HFFc6 (cell line): ENCODE measurements at regions not wholly inside any gene's neighbourhood (a gene's known extent, or its start where the extent isn't known, plus 50 kb on each side); places are given as distances from the start of the nearest gene placed in this dataset.
A peak's percentile ranks its signal among the peaks of the same experiment; 100 is the strongest.

Experiments used
- DNase-seq: peaks from one replicate; pipeline ENCODE4 v3.0.0-alpha.2; 2018
- H3K27ac Mint-ChIP-seq: 2 replicates; pipeline ENCODE4 v1.8.0; 2020; ENCODE audit warnings: mild to moderate bottlenecking, mixed read lengths
- H3K27me3 Mint-ChIP-seq: 2 replicates; pipeline ENCODE4 v1.8.0; 2021; ENCODE audit warnings: mild to moderate bottlenecking, moderate library complexity, mixed read lengths; ENCODE audit not compliant: insufficient read depth
- H3K36me3 Mint-ChIP-seq: 2 replicates; pipeline ENCODE4 v1.8.0; 2021; ENCODE audit warnings: low read depth, mixed read lengths
- H3K4me1 Mint-ChIP-seq: 2 replicates; pipeline ENCODE4 v1.8.0; 2020; ENCODE audit warnings: low read depth, mixed read lengths
- H3K4me3 Mint-ChIP-seq: 2 replicates; pipeline ENCODE4 v1.8.0; 2020; ENCODE audit warnings: mild to moderate bottlenecking, moderate library complexity, mixed read lengths
- H3K9me3 Mint-ChIP-seq: 2 replicates; pipeline ENCODE4 v1.8.0; 2020; ENCODE audit warnings: mild to moderate bottlenecking, mixed read lengths
- TF ChIP-seq, protein P1 (sequence below): fragments of 200-600 bp; sonication (generic); IDR thresholded peaks from 2 replicates; pipeline ENCODE4 v1.5.0; 2021; ENCODE audit warnings: antibody characterized with exemption, mild to moderate bottlenecking

DNA sequence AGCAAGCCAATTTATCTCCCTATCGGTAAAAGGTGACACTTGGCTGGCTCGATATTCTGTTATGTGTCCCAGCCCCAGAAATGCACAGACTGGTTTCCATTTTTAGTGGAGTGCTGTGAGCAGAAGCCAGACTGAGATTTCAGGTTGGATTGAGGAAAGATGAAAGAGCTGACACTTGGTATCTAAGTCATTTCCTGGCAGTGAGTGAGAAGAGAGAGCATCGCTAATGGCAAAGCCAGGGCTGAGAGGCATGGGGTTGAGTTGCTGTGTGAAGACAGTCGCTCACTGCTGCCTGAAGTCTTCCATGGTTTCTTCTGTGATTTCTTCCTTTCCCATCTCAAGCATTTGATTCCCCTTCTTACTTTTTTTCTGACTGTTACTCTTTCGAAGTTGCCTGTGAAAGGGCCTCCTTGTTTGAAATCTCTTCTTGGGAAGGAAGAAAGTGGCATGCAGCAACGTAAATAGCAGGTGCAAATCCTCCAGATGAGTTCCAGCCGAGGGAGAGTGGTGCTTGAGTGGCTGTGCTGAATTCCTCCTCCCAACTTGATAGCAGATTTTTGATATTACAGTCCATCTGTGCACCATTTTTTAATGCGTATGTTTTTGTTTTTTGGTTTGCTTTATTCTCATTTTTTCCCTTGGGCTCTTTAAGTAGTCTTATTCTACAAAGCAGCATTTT, 109.2 kb upstream of the LIMCH1 start:
- H3K27me3 Mint-ChIP-seq, result peaks cover 17% of the 10 kb centered on the region

DNA sequence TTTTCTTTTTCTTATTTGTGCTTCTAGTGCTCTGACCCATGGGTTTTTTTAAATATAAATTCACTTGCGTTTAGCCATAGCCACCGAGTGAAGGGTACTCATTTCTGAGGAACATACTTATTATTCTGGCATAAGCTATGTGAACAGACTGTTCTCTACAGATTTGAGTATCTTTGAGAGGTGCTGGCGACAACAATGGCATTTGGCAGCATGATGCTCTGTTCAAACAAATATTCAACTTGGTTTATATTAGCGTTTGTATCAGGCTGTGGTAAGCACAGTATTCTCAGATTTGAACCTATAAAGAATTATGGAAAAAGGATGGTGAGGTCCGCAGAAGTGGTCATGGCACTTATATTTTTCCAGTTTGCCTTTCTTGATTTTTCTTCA, 108.7 kb upstream of the LIMCH1 start:
- Mint-ChIP-seq H3K4me1 (peaks cover 90% of the 10 kb centered on the region), H3K27ac (no peak overlapping the region)

More for the DNA sequence above, 109.2 kb upstream of the LIMCH1 start:
- TF ChIP-seq, protein P1, sequence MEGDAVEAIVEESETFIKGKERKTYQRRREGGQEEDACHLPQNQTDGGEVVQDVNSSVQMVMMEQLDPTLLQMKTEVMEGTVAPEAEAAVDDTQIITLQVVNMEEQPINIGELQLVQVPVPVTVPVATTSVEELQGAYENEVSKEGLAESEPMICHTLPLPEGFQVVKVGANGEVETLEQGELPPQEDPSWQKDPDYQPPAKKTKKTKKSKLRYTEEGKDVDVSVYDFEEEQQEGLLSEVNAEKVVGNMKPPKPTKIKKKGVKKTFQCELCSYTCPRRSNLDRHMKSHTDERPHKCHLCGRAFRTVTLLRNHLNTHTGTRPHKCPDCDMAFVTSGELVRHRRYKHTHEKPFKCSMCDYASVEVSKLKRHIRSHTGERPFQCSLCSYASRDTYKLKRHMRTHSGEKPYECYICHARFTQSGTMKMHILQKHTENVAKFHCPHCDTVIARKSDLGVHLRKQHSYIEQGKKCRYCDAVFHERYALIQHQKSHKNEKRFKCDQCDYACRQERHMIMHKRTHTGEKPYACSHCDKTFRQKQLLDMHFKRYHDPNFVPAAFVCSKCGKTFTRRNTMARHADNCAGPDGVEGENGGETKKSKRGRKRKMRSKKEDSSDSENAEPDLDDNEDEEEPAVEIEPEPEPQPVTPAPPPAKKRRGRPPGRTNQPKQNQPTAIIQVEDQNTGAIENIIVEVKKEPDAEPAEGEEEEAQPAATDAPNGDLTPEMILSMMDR, result no peak
- no peaks in the 10 kb centered on the region for H3K9me3 Mint-ChIP-seq
- H3K27ac Mint-ChIP-seq, result peak overlapping the region; percentile 22; the same call in 1 of the 2 replicates
- peaks cover 92% of the 10 kb centered on the region for H3K4me1 Mint-ChIP-seq
- no peak for DNase-seq
- H3K4me3 Mint-ChIP-seq, result peak overlapping the region; percentile 29; the same call in 1 of the 2 replicates
- peaks cover 4% of the 10 kb centered on the region; the same call in 1 of the 2 replicates for H3K36me3 Mint-ChIP-seq

DNA sequence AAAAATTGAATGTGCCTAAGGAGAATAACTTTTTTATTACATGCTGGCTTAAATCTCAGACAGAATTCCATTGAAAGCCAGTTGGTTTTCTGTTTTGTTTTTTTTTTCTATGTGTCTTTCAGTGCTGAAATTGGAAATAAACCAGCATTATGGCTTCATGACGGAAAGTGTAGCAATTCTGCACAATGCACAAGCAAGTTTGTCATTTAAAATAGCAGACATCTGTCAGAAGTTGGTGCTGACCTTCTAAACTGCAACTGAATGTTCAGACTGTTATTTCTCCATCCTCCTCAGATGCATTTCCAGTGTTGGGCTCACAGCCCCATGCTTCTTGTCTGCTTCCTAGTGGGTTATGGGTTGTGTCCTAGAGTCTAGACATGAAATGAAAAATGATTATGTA, 107.2 kb upstream of the LIMCH1 start:
- DNase-seq, result no peak
- Mint-ChIP-seq H3K27me3 (peaks cover 16% of the 10 kb centered on the region), H3K27ac (peak overlapping the region; percentile 53; the same call in 1 of the 2 replicates), H3K36me3 (peaks cover 8% of the 10 kb centered on the region; the same call in 1 of the 2 replicates), H3K4me3 (peak overlapping the region; percentile 45; the same call in 1 of the 2 replicates), H3K4me1 (peaks cover 84% of the 10 kb centered on the region), H3K9me3 (no peaks in the 10 kb centered on the region)
- TF ChIP-seq, protein P1, result no peak

More for the DNA sequence above, 108.7 kb upstream of the LIMCH1 start:
- H3K27me3 Mint-ChIP-seq, result peaks cover 17% of the 10 kb centered on the region
- no peaks in the 10 kb centered on the region for H3K9me3 Mint-ChIP-seq
- TF ChIP-seq, protein P1, result no peak
- H3K36me3 Mint-ChIP-seq, result peaks cover 4% of the 10 kb centered on the region; the same call in 1 of the 2 replicates
- peak overlapping the region; percentile 29; the same call in 1 of the 2 replicates for H3K4me3 Mint-ChIP-seq
- no peak for DNase-seq

DNA sequence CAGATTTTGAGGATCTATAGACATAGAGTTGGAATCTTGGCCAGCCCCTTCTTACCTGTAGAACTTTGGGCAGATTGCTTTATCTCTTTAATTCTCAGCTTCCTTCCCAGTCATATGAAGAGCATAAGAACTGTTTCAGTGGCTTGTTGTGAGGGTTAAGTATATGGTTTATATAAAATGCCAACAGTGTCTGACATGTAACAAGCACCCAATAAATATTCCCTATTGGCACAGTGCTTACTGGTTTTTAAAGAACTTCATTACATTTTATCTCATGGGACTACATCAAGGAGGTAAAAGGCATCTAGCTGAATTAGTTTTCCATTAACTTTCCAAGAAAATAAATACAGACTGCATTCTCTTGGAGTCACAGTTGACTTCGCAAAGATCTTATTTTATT, 106.7 kb upstream of the LIMCH1 start:
- H3K9me3 Mint-ChIP-seq, result no peaks in the 10 kb centered on the region
- H3K4me3 Mint-ChIP-seq, result no peak overlapping the region
- H3K27me3 Mint-ChIP-seq, result peaks cover 16% of the 10 kb centered on the region
- peaks cover 86% of the 10 kb centered on the region for H3K4me1 Mint-ChIP-seq
- peaks cover 8% of the 10 kb centered on the region; the same call in 1 of the 2 replicates for H3K36me3 Mint-ChIP-seq
- peak overlapping the region; percentile 15; the same call in 1 of the 2 replicates for H3K27ac Mint-ChIP-seq
- DNase-seq, result no peak
- TF ChIP-seq, protein P1, result no peak

DNA sequence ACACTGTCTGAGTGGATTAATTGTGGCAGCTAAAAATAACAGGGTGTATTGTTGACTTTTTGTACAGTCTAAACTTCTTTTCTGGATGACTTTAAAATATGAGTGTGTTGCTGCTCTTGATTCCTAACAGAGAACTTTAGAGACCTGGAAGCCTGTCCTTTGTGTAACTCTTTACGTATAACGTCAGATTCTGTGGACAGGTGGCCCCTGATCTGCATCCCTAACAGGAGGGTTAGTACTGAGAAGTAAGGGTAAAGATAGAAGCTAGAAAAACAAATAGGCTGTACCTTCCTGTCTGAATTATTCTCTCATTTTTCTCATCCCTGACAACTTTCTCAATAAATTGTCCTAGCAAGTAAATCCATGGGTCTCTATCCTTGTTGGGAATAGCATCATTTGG, 105.7 kb upstream of the LIMCH1 start:
- Mint-ChIP-seq H3K27me3 (peaks cover 16% of the 10 kb centered on the region), H3K36me3 (peaks cover 8% of the 10 kb centered on the region; the same call in 1 of the 2 replicates), H3K9me3 (no peaks in the 10 kb centered on the region), H3K27ac (peak overlapping the region; percentile 77; the same call in 1 of the 2 replicates), H3K4me3 (no peak overlapping the region), H3K4me1 (peaks cover 87% of the 10 kb centered on the region)
- DNase-seq, result no peak
- TF ChIP-seq, protein P1, result no peak
